ENCODE measurements at regions not wholly inside any gene's neighbourhood (a gene's known extent, or its start where the extent isn't known, plus 50 kb on each side); places are given as distances from the start of the nearest gene placed in this dataset.
A peak's percentile ranks its signal among the peaks of the same experiment; 100 is the strongest.

- no CpG with 5 or more reads among the region's 1 CpG for WGBS (ENCODE audit: extremely low coverage, insufficient read length, low lambda C conversion rate)
- Mint-ChIP-seq H3K27me3 (ENCODE audit: low read depth) (no peaks in the 10 kb centered on the region), H3K4me3 (no peak overlapping the region), H3K4me1 (peaks cover 4 to 5% of the 10 kb centered on the region in 2 experiments), H3K36me3 (ENCODE audit: insufficient read depth in 1 of 3, low read depth in 3 of 3) (no peaks in the 10 kb centered on the region; a peak in 1 of 7 replicates), H3K9me3 (no peaks in the 10 kb centered on the region), H3K27ac (peak overlapping the region in 1 of 3 experiments; percentile 65; a peak in 2 of 7 replicates)
- H3K79me2 ChIP-seq (ENCODE audit: insufficient read depth, low read length): no peaks in the 10 kb centered on the region
- H3K23me2 ChIP-seq (ENCODE audit: insufficient read length, low read depth, low read length, poor library complexity, severe bottlenecking): no peaks in the 10 kb centered on the region
- no peak overlapping the region for H3K27ac ChIP-seq (ENCODE audit: insufficient read length, low read depth, low read length)
- H2BK20ac ChIP-seq (ENCODE audit: low read depth, low read length, poor library complexity, severe bottlenecking): no peak overlapping the region
- no peak overlapping the region for H3K4me2 ChIP-seq (ENCODE audit: insufficient read depth, insufficient read length, low read length)
- H2BK12ac ChIP-seq (ENCODE audit: insufficient read length, low read depth, low read length): no peak overlapping the region
- H2BK5ac ChIP-seq (ENCODE audit: insufficient read length, low read length): no peak overlapping the region
- H3K27me3 ChIP-seq (ENCODE audit: insufficient read depth, low read length): no peaks in the 10 kb centered on the region
- H4K5ac ChIP-seq (ENCODE audit: insufficient read length, low read depth, low read length): no peak overlapping the region
- H2BK120ac ChIP-seq (ENCODE audit: low read depth, low read length, poor library complexity, severe bottlenecking): no peak overlapping the region
- no peak overlapping the region for H2BK15ac ChIP-seq (ENCODE audit: low read depth, low read length)
- H3K4ac ChIP-seq (ENCODE audit: low read depth, low read length): no peak overlapping the region
- no peaks in the 10 kb centered on the region for H3K9me3 ChIP-seq (ENCODE audit: control insufficient read depth, low read depth, low read length)
- no peak overlapping the region for H3T11ph ChIP-seq (ENCODE audit: low read length)
- no peak for TF ChIP-seq CTCF (conservative IDR thresholded peaks at IDR 0.05)
- H3K14ac ChIP-seq (ENCODE audit: insufficient read depth, low read length): no peak overlapping the region
- H2AFZ ChIP-seq (ENCODE audit: low read length): no peak overlapping the region
- no peak overlapping the region for H4K8ac ChIP-seq (replicated peaks; ENCODE audit: insufficient read length, low read depth, low read length)
- no peak overlapping the region for H3K18ac ChIP-seq (ENCODE audit: insufficient read length, low read depth, low read length)
- no peak for DNase-seq
- H4K20me1 ChIP-seq (ENCODE audit: control insufficient read depth, insufficient read depth, insufficient read length): no peaks in the 10 kb centered on the region
- no peak overlapping the region for H3K23ac ChIP-seq (ENCODE audit: insufficient read length, low read depth, low read length)
- H3K79me1 ChIP-seq (ENCODE audit: insufficient read depth, low read depth, low read length, poor library complexity, severe bottlenecking): no peaks in the 10 kb centered on the region
- H3K4me1 ChIP-seq (ENCODE audit: insufficient read depth, low read length): no peaks in the 10 kb centered on the region
- H4K91ac ChIP-seq (ENCODE audit: insufficient read length, low read depth, low read length): no peak overlapping the region
- no peak overlapping the region for H3K56ac ChIP-seq (ENCODE audit: insufficient read length, low read depth, low read length)
- no peak overlapping the region for H3K9ac ChIP-seq (ENCODE audit: extremely low read depth, insufficient read length, low read length)
- H2AK5ac ChIP-seq (ENCODE audit: insufficient read length, low read length): no peak overlapping the region
These were observed 176.2 kb downstream of the ADGRL4 start for GRCh38 chr1:78830321-78830720.

Data from H9 (cell line).